ENCODE measurements at regions not wholly inside any gene's neighbourhood (a gene's known extent, or its start where the extent isn't known, plus 50 kb on each side); places are given as distances from the start of the nearest gene placed in this dataset.

DNA sequence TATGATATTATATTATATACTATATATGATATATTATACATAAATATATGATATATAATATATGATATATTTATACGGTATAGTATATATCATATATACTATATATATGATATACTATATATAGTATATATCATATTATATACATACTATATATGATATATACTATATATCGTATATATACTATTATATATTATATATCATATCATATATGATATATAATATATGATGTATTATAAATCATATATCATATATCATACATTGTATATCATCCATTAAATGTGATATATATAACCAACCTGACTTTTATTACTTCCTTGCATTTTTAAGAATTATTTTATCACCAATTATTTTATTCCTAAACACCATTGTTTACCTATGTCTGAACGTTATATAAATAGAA is 146.6 kb upstream of the PRSS16 start:
- TF ChIP-seq CTCF (IDR thresholded peaks at IDR 0.05; ENCODE audit: poor library complexity, severe bottlenecking) (no peak), EZH2 (IDR thresholded peaks at IDR 0.05; ENCODE audit: borderline replicate concordance, insufficient read depth, low read length, poor library complexity, severe bottlenecking) (no peak), POLR2AphosphoS5 (IDR thresholded peaks at IDR 0.05) (no peak)
